Brain microvascular endothelial cell (primary cell): ENCODE measurements at regions not wholly inside any gene's neighbourhood (a gene's known extent, or its start where the extent isn't known, plus 50 kb on each side); places are given as distances from the start of the nearest gene placed in this dataset.

ENCODE experiments used
- DNase-seq: peaks from one replicate; pipeline ENCODE4 v3.0.0-alpha.2; 2020
- H3K27ac ChIP-seq: fragments of 250-450 bp; sonication (Bioruptor Pico); 2 replicates; pipeline ENCODE4 v1.5.1; 2020; ENCODE audit warnings: mild to moderate bottlenecking, moderate library complexity
- H3K27me3 ChIP-seq: fragments of 250-450 bp; sonication (Bioruptor Pico); replicated peaks from 2 replicates; pipeline ENCODE4 v1.5.1; 2020; ENCODE audit warnings: mild to moderate bottlenecking
- H3K36me3 ChIP-seq: fragments of 250-450 bp; sonication (Bioruptor Pico); replicated peaks from 2 replicates; pipeline ENCODE4 v1.5.1; 2020; ENCODE audit warnings: mild to moderate bottlenecking
- H3K4me3 ChIP-seq: 2 replicates; pipeline ENCODE4 v1.5.1; 2011; ENCODE audit warnings: low read depth, mild to moderate bottlenecking, control low read depth, low read length, moderate library complexity
- CTCF ChIP-seq: IDR thresholded peaks from 2 replicates; pipeline ENCODE4 v1.5.1; 2011; ENCODE audit warnings: low read depth, mild to moderate bottlenecking, moderate library complexity, low read length, control low read depth, inconsistent platforms; ENCODE audit errors: missing control alignments
- in situ Hi-C: cut with HindIII; loops from 2 replicates; pipeline ENCODE4 v1.10.0; 2017; ENCODE audit warnings: low sequenced_read_pairs, low pct_ligation_motif_present

- in situ Hi-C loops: no loop called here
- no peaks in the 10 kb centered on the region for H3K27me3 ChIP-seq
- no peak for TF ChIP-seq CTCF
- no peak for DNase-seq
- H3K27ac ChIP-seq: no peak overlapping the region
- no peaks in the 10 kb centered on the region for H3K36me3 ChIP-seq
- H3K4me3 ChIP-seq: no peak overlapping the region
Measured at GRCh38 chr5:40106847-40107246, 572.9 kb upstream of the PTGER4 start.

GRCh38 chr5:40098313-40098712, 581.4 kb upstream of the PTGER4 start:
- TF ChIP-seq CTCF: no peak
- no peaks in the 10 kb centered on the region for H3K36me3 ChIP-seq
- no peaks in the 10 kb centered on the region for H3K27me3 ChIP-seq
- DNase-seq: no peak
- H3K27ac ChIP-seq: no peak overlapping the region
- H3K4me3 ChIP-seq: no peak overlapping the region
- in situ Hi-C loops: no loop called here

GRCh38 chr5:40093550-40093949, 586.2 kb upstream of the PTGER4 start:
- TF ChIP-seq CTCF: no peak
- no peak for DNase-seq
- Histone ChIP-seq H3K4me3 (no peak overlapping the region), H3K27ac (no peak overlapping the region), H3K36me3 (no peaks in the 10 kb centered on the region), H3K27me3 (no peaks in the 10 kb centered on the region)
- in situ Hi-C loops: no loop called here

GRCh38 chr5:40089269-40089668, 590.4 kb upstream of the PTGER4 start:
- H3K36me3 ChIP-seq: no peaks in the 10 kb centered on the region
- no peak overlapping the region for H3K4me3 ChIP-seq
- H3K27me3 ChIP-seq: no peaks in the 10 kb centered on the region
- TF ChIP-seq CTCF: no peak
- H3K27ac ChIP-seq: no peak overlapping the region
- in situ Hi-C loops: no loop called here
- no peak for DNase-seq

GRCh38 chr5:40084614-40085013, 595.1 kb upstream of the PTGER4 start:
- Histone ChIP-seq H3K27me3 (no peaks in the 10 kb centered on the region), H3K27ac (no peak overlapping the region), H3K36me3 (no peaks in the 10 kb centered on the region), H3K4me3 (no peak overlapping the region)
- no peak for TF ChIP-seq CTCF
- DNase-seq: no peak
- in situ Hi-C loops: no loop called here

GRCh38 chr5:40082313-40082712, 597.4 kb upstream of the PTGER4 start:
- no peaks in the 10 kb centered on the region for H3K27me3 ChIP-seq
- H3K36me3 ChIP-seq: no peaks in the 10 kb centered on the region
- no peak for DNase-seq
- TF ChIP-seq CTCF: no peak
- no peak overlapping the region for H3K27ac ChIP-seq
- in situ Hi-C loops: no loop called here
- H3K4me3 ChIP-seq: no peak overlapping the region
